ENCODE measurements at regions not wholly inside any gene's neighbourhood (a gene's known extent, or its start where the extent isn't known, plus 50 kb on each side); places are given as distances from the start of the nearest gene placed in this dataset.

DNA sequence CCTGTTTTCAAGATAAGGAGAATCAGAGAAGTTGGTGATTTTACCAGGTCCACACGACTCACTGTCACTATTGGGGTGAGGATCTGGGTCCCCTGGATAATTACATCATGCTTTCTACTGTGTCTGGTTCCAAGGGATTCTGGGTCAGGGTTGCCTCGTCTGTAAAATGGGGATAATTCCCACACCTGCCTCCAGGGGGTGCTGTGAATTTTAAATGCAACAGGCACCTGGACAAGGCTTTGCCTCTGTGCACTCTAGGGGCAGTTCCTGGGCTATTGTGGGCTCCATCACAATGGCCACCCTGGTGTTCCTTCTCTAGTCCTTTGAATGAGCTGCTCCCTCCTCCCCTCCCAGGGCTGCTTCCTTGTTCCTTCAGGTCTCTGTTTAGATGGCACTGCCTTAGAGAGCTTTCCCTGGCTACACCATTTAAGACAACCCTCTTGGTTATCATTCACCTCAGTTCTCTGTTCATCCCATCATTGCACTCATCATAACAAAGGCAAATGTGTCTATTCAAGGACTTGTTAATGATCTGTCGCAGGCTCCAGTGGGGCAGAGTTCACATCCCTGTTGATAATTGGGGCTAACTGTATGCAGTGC, 178.6 kb downstream of the MIAT start:
- TF ChIP-seq GATA3 (IDR thresholded peaks at IDR 0.05; ENCODE audit: low read depth, low read length) (no peak), GATA2 (IDR thresholded peaks at IDR 0.05; ENCODE audit: low read depth, low read length) (no peak)
